Activated naive CD8-positive, alpha-beta T cell treated with anti-CD3 and anti-CD28 coated beads, Interleukin-2, amount 50 U/mL, for 24 hours (primary cell): ENCODE measurements at regions not wholly inside any gene's neighbourhood (a gene's known extent, or its start where the extent isn't known, plus 50 kb on each side); places are given as distances from the start of the nearest gene placed in this dataset.

Experiments used
- ATAC-seq: fragments of 150-1000 bp; cut with Tn5 transposase; one replicate; pipeline ENCODE4 v1.10.0; 2021
- DNase-seq: peaks from one replicate; pipeline ENCODE4 v3.0.0; 2021
- H3K27ac Mint-ChIP-seq: one replicate; pipeline ENCODE4 v1.8.0; 2021; ENCODE audit warnings: mild to moderate bottlenecking, mixed read lengths
- H3K27me3 Mint-ChIP-seq: one replicate; pipeline ENCODE4 v1.8.0; 2021; ENCODE audit warnings: mixed read lengths
- H3K36me3 Mint-ChIP-seq: one replicate; pipeline ENCODE4 v1.8.0; 2021; ENCODE audit warnings: low read depth, mixed read lengths
- H3K4me1 Mint-ChIP-seq: one replicate; pipeline ENCODE4 v1.8.0; 2021; ENCODE audit warnings: mixed read lengths
- H3K4me3 Mint-ChIP-seq: one replicate; pipeline ENCODE4 v1.8.0; 2021; ENCODE audit warnings: mild to moderate bottlenecking, moderate library complexity, mixed read lengths
- H3K9me3 Mint-ChIP-seq: one replicate; pipeline ENCODE4 v1.8.0; 2021; ENCODE audit warnings: mixed read lengths

GRCh38 chr9:31089549-31090221 lies 1294.8 kb upstream of the ACO1 start:
- Mint-ChIP-seq H3K4me1 (no peaks in the 10 kb centered on the region), H3K27me3 (peaks cover 2% of the 10 kb centered on the region), H3K27ac (no peak overlapping the region), H3K36me3 (no peaks in the 10 kb centered on the region), H3K4me3 (no peak overlapping the region), H3K9me3 (no peaks in the 10 kb centered on the region)
- ATAC-seq (no peak), DNase-seq (no peak)

DNA sequence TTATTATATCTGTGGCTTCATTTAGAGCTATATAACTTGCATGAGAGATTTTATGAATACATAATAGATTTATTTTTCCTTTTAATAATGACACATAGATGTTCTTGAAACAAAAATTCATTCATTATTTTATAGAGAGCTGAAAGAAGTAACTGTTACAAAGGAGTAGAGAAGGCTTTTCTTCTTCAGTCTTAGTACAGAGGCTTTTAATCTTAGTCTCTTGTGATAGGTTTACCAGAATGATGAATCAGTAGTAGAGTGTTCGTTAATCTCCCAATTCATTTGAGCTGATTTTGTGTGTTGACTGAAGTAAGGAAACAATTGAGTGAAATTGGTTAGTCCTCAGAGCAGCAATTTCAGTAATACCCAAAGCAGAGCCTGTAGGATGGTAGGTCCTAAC lies 1284.1 kb upstream of the ACO1 start:
- ATAC-seq (no peak), DNase-seq (no peak)
- H3K27me3 Mint-ChIP-seq, result peaks cover 3% of the 10 kb centered on the region
- no peaks in the 10 kb centered on the region for H3K9me3 Mint-ChIP-seq
- H3K36me3 Mint-ChIP-seq, result no peaks in the 10 kb centered on the region
- H3K4me3 Mint-ChIP-seq, result no peak overlapping the region
- no peaks in the 10 kb centered on the region for H3K4me1 Mint-ChIP-seq
- no peak overlapping the region for H3K27ac Mint-ChIP-seq

GRCh38 chr9:31103836-31104235 lies 1280.6 kb upstream of the ACO1 start:
- H3K27me3 Mint-ChIP-seq, result peaks cover 2% of the 10 kb centered on the region
- DNase-seq (no peak), ATAC-seq (no peak)
- H3K4me3 Mint-ChIP-seq, result no peak overlapping the region
- no peaks in the 10 kb centered on the region for H3K9me3 Mint-ChIP-seq
- no peak overlapping the region for H3K27ac Mint-ChIP-seq
- H3K4me1 Mint-ChIP-seq, result no peaks in the 10 kb centered on the region
- H3K36me3 Mint-ChIP-seq, result no peaks in the 10 kb centered on the region

- no peaks in the 10 kb centered on the region for H3K9me3 Mint-ChIP-seq
- peaks cover 2% of the 10 kb centered on the region for H3K27me3 Mint-ChIP-seq
- DNase-seq, result no peak
- H3K4me3 Mint-ChIP-seq, result no peak overlapping the region
- no peak for ATAC-seq
- H3K36me3 Mint-ChIP-seq, result no peaks in the 10 kb centered on the region
- H3K4me1 Mint-ChIP-seq, result no peaks in the 10 kb centered on the region
- H3K27ac Mint-ChIP-seq, result no peak overlapping the region
Measured at GRCh38 chr9:31104249-31104648, 1280.2 kb upstream of the ACO1 start.

DNA sequence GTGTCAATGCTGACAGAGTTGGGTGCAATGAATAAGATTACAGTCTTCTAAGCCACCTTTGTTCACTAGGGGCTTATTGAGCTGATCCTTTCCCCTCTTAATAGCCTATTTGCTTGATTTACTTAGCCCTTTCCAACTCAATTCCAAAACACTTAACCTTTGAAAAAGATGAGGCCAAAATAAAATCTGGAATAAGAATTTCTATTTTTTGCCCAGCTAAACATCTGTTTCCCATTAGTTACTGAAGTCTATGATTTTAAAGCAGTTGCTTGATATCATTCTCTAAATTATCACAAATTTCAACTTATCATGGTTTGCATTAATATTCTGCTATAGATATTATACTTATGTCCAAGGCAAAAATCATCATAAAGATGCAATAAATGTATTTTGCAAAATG lies 1272.0 kb upstream of the ACO1 start:
- no peak for DNase-seq

DNA sequence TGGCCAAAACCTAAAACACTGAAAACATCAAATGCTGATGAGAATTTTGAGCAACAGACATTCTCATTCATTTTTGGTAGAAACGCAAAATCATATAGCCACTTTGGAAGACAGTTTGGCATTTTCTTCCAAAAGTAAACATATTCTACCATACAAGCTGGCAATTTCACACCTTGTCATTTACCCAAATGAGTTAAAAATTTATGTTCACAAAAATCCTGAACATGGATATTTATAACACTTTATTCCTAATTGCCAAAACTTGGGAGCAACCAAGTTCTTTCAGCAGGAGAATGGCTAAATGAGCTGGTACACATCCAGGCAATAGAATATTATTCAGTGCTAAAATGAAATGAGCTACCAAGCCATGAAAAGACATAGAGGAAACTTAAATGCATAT lies 1270.1 kb upstream of the ACO1 start:
- Mint-ChIP-seq H3K4me1 (no peaks in the 10 kb centered on the region), H3K4me3 (no peak overlapping the region), H3K27ac (no peak overlapping the region), H3K27me3 (no peaks in the 10 kb centered on the region), H3K9me3 (no peaks in the 10 kb centered on the region), H3K36me3 (no peaks in the 10 kb centered on the region)
- no peak for DNase-seq
- no peak for ATAC-seq

More for the DNA sequence above, 1272.0 kb upstream of the ACO1 start:
- ATAC-seq, result no peak
- Mint-ChIP-seq H3K4me1 (no peaks in the 10 kb centered on the region), H3K27ac (no peak overlapping the region), H3K36me3 (no peaks in the 10 kb centered on the region), H3K4me3 (no peak overlapping the region), H3K9me3 (no peaks in the 10 kb centered on the region), H3K27me3 (no peaks in the 10 kb centered on the region)

GRCh38 chr9:31119890-31120454 lies 1264.5 kb upstream of the ACO1 start:
- H3K27ac Mint-ChIP-seq, result no peak overlapping the region
- DNase-seq (peak; percentile 5), ATAC-seq (no peak)
- no peaks in the 10 kb centered on the region for H3K4me1 Mint-ChIP-seq
- peaks cover 6% of the 10 kb centered on the region for H3K9me3 Mint-ChIP-seq
- peaks cover 6% of the 10 kb centered on the region for H3K36me3 Mint-ChIP-seq
- no peaks in the 10 kb centered on the region for H3K27me3 Mint-ChIP-seq
- H3K4me3 Mint-ChIP-seq, result no peak overlapping the region

- no peak for ATAC-seq
- peaks cover 6% of the 10 kb centered on the region for H3K9me3 Mint-ChIP-seq
- H3K27ac Mint-ChIP-seq, result no peak overlapping the region
- H3K4me1 Mint-ChIP-seq, result no peaks in the 10 kb centered on the region
- peaks cover 6% of the 10 kb centered on the region for H3K36me3 Mint-ChIP-seq
- H3K27me3 Mint-ChIP-seq, result no peaks in the 10 kb centered on the region
- DNase-seq, result no peak
- H3K4me3 Mint-ChIP-seq, result no peak overlapping the region
Measured at GRCh38 chr9:31124389-31124788, 1260.1 kb upstream of the ACO1 start.

DNA sequence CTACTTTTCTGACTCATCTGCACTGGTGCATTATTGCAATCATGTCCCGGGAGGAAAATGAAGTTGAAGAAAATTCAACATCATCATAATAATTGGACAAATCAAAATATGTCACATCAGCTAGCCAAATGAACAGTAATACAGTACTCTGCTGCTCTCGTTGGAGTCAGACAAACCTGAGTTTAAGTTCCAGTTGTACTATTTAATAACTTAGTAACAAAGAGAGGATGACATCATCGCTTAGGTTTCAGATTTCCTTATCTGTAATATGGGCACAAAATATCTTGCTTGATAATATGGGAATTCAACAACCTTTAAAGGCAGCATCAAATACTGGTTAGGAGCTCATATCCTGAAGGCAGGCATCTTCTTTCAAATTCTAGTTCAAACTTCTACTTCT lies 1248.9 kb upstream of the ACO1 start:
- no peak for ATAC-seq
- no peaks in the 10 kb centered on the region for H3K27me3 Mint-ChIP-seq
- peaks cover 4% of the 10 kb centered on the region for H3K4me1 Mint-ChIP-seq
- DNase-seq, result no peak
- H3K27ac Mint-ChIP-seq, result no peak overlapping the region
- no peaks in the 10 kb centered on the region for H3K36me3 Mint-ChIP-seq
- no peaks in the 10 kb centered on the region for H3K9me3 Mint-ChIP-seq
- H3K4me3 Mint-ChIP-seq, result no peak overlapping the region

DNA sequence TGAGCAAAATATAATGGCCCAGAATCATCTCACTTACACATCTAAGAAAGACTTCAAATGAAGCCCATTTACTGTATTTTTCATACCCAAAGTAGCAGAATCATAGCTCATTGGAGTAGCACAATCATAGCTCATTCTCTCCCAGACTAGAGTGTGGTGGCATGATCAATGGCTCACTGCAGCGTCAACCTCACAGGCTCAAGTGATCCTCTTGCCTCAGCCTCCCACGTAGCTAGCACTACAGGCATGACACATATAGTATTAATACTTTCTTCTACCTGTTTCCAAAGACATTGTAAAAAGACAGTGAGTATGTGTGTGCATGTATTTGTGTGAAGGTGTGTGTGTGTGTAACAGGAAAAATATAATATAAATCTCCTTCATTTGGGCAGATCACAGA lies 1247.9 kb upstream of the ACO1 start:
- Mint-ChIP-seq H3K27me3 (no peaks in the 10 kb centered on the region), H3K4me3 (no peak overlapping the region), H3K9me3 (no peaks in the 10 kb centered on the region), H3K27ac (no peak overlapping the region), H3K36me3 (no peaks in the 10 kb centered on the region), H3K4me1 (peaks cover 4% of the 10 kb centered on the region)
- no peak for DNase-seq
- ATAC-seq, result peak; percentile 40

GRCh38 chr9:31137176-31138160 lies 1247.0 kb upstream of the ACO1 start:
- no peak overlapping the region for H3K4me3 Mint-ChIP-seq
- no peaks in the 10 kb centered on the region for H3K27me3 Mint-ChIP-seq
- peaks cover 4% of the 10 kb centered on the region for H3K4me1 Mint-ChIP-seq
- H3K36me3 Mint-ChIP-seq, result no peaks in the 10 kb centered on the region
- H3K27ac Mint-ChIP-seq, result no peak overlapping the region
- no peak for DNase-seq
- H3K9me3 Mint-ChIP-seq, result no peaks in the 10 kb centered on the region
- peak; percentile 24 for ATAC-seq

GRCh38 chr9:31140316-31140715 lies 1244.1 kb upstream of the ACO1 start:
- Mint-ChIP-seq H3K27me3 (no peaks in the 10 kb centered on the region), H3K4me3 (no peak overlapping the region), H3K4me1 (no peaks in the 10 kb centered on the region), H3K27ac (no peak overlapping the region), H3K36me3 (no peaks in the 10 kb centered on the region), H3K9me3 (no peaks in the 10 kb centered on the region)
- DNase-seq (no peak), ATAC-seq (no peak)

- no peaks in the 10 kb centered on the region for H3K9me3 Mint-ChIP-seq
- ATAC-seq (no peak), DNase-seq (no peak)
- H3K27me3 Mint-ChIP-seq, result no peaks in the 10 kb centered on the region
- no peaks in the 10 kb centered on the region for H3K4me1 Mint-ChIP-seq
- no peak overlapping the region for H3K27ac Mint-ChIP-seq
- H3K36me3 Mint-ChIP-seq, result no peaks in the 10 kb centered on the region
- H3K4me3 Mint-ChIP-seq, result no peak overlapping the region
Measured at GRCh38 chr9:31142456-31142855, 1242.0 kb upstream of the ACO1 start.

- DNase-seq (no peak), ATAC-seq (no peak)
- H3K9me3 Mint-ChIP-seq, result no peaks in the 10 kb centered on the region
- H3K4me1 Mint-ChIP-seq, result no peaks in the 10 kb centered on the region
- no peak overlapping the region for H3K4me3 Mint-ChIP-seq
- no peak overlapping the region for H3K27ac Mint-ChIP-seq
- no peaks in the 10 kb centered on the region for H3K27me3 Mint-ChIP-seq
- H3K36me3 Mint-ChIP-seq, result no peaks in the 10 kb centered on the region
Measured at GRCh38 chr9:31144614-31145013, 1239.8 kb upstream of the ACO1 start.
